GM23338 (cell line): ENCODE measurements at regions not wholly inside any gene's neighbourhood (a gene's known extent, or its start where the extent isn't known, plus 50 kb on each side); places are given as distances from the start of the nearest gene placed in this dataset.
A peak's percentile ranks its signal among the peaks of the same experiment; 100 is the strongest.

ENCODE experiments used
- ATAC-seq: fragments of 200-7000 bp; cut with Tn5 transposase; 3 replicates; pipeline ENCODE4 v1.9.1; 2020
- DNase-seq: peaks from one replicate; pipeline ENCODE4 v3.0.0-alpha.2; 2015; ENCODE audit warnings: low spot score
- H2AFZ ChIP-seq: fragments of 200-600 bp; sonication (generic); 2 replicates; pipeline ENCODE4 v1.8.0; 2016; ENCODE audit warnings: antibody characterized with exemption, mild to moderate bottlenecking, moderate library complexity
- H3F3A ChIP-seq: fragments of 200-600 bp; sonication (generic); replicated peaks from 2 replicates; pipeline ENCODE4 v1.8.0; 2017; ENCODE audit warnings: antibody characterized with exemption, mixed run types, low read depth
- H3K27ac ChIP-seq: fragments of 200-600 bp; sonication (generic); 2 replicates; pipeline ENCODE4 v1.6.1; 2016; ENCODE audit warnings: low read depth
- H3K27me3 ChIP-seq: fragments of 200-600 bp; sonication (generic); 2 replicates; pipeline ENCODE4 v1.8.0; 2016; ENCODE audit warnings: mild to moderate bottlenecking, mixed run types, moderate library complexity; ENCODE audit not compliant: insufficient read depth
- H3K36me3 ChIP-seq: fragments of 200-600 bp; sonication (generic); 2 replicates; pipeline ENCODE4 v1.8.0; 2016; ENCODE audit warnings: mild to moderate bottlenecking; ENCODE audit not compliant: insufficient read depth
- H3K4me1 ChIP-seq: fragments of 200-600 bp; sonication (generic); 2 replicates; pipeline ENCODE4 v1.8.0; 2016; ENCODE audit warnings: mild to moderate bottlenecking, moderate library complexity; ENCODE audit not compliant: insufficient read depth
- H3K4me2 ChIP-seq: fragments of 200-600 bp; sonication (generic); 2 replicates; pipeline ENCODE4 v1.7.1; 2017; ENCODE audit warnings: mixed run types
- H3K4me3 ChIP-seq: fragments of 200-600 bp; sonication (generic); 2 replicates; pipeline ENCODE4 v1.6.1; 2016; ENCODE audit warnings: mixed run types
- H3K79me2 ChIP-seq: fragments of 200-600 bp; sonication (generic); replicated peaks from 2 replicates; pipeline ENCODE4 v1.8.0; 2017; ENCODE audit warnings: mild to moderate bottlenecking; ENCODE audit not compliant: insufficient read depth
- H3K9me2 ChIP-seq: fragments of 200-600 bp; sonication (generic); 2 replicates; pipeline ENCODE4 v1.8.0; 2017; ENCODE audit not compliant: insufficient read depth
- H4K20me1 ChIP-seq: fragments of 200-600 bp; sonication (generic); replicated peaks from 2 replicates; pipeline ENCODE4 v1.8.0; 2017; ENCODE audit warnings: mild to moderate bottlenecking; ENCODE audit not compliant: insufficient read depth
- H3K27ac Mint-ChIP-seq: 2 replicates; pipeline ENCODE4 v1.8.0; 2020; ENCODE audit warnings: inconsistent platforms, mild to moderate bottlenecking, moderate library complexity, mixed read lengths
- H3K27me3 Mint-ChIP-seq: 3 replicates; pipeline ENCODE4 v1.8.0; 2022; ENCODE audit warnings: low read depth, mild to moderate bottlenecking, moderate library complexity, mixed read lengths, inconsistent platforms; ENCODE audit not compliant: insufficient read depth, poor library complexity
- H3K36me3 Mint-ChIP-seq: 3 replicates; pipeline ENCODE4 v1.8.0; 2021; ENCODE audit warnings: low read depth, mild to moderate bottlenecking, inconsistent platforms, moderate library complexity, mixed read lengths
- H3K4me1 Mint-ChIP-seq: 3 replicates; pipeline ENCODE4 v1.8.0; 2020; ENCODE audit warnings: mild to moderate bottlenecking, inconsistent platforms, mixed read lengths
- H3K4me3 Mint-ChIP-seq: 3 replicates; pipeline ENCODE4 v1.8.0; 2021; ENCODE audit warnings: moderate library complexity, mild to moderate bottlenecking, inconsistent platforms, mixed read lengths
- H3K9me3 Mint-ChIP-seq: 3 replicates; pipeline ENCODE4 v1.8.0; 2020; ENCODE audit warnings: moderate library complexity, mild to moderate bottlenecking, inconsistent platforms, mixed read lengths
- CREB1 ChIP-seq: fragments of 250-450 bp; sonication (Bioruptor Pico); IDR thresholded peaks from 2 replicates; pipeline ENCODE4 v1.5.0; 2020; ENCODE audit warnings: low read depth, mild to moderate bottlenecking, moderate library complexity
- CTCF ChIP-seq, 2 experiments: fragments of 200-600 bp in 1 of 2; sonication (generic) in 1 of 2; conservative IDR thresholded peaks; 2 replicates each; pipeline versions ENCODE4 v1.5.1 to v1.6.1; 2016 to 2017; ENCODE audit warnings: antibody characterized with exemption in 2 of 2, low read depth in 2 of 2, mild to moderate bottlenecking in 2 of 2, moderate library complexity in 1 of 2
- ETS1 ChIP-seq: IDR thresholded peaks from 2 replicates; pipeline ENCODE4 v1.6.1; 2016; ENCODE audit warnings: antibody characterized with exemption
- EZH2 ChIP-seq: fragments of 200-600 bp; sonication (generic); IDR thresholded peaks from one replicate; pipeline ENCODE4 v1.8.0; 2017; ENCODE audit warnings: antibody characterized with exemption, mild to moderate bottlenecking, low read depth; ENCODE audit not compliant: unreplicated experiment
- JUNB ChIP-seq: IDR thresholded peaks from one replicate; pipeline ENCODE4 v1.6.1; 2016; ENCODE audit warnings: antibody characterized with exemption; ENCODE audit not compliant: unreplicated experiment
- NANOG ChIP-seq: IDR thresholded peaks from 2 replicates; pipeline ENCODE4 v1.6.1; 2016; ENCODE audit warnings: antibody characterized with exemption, borderline replicate concordance
- POLR2AphosphoS5 ChIP-seq: IDR thresholded peaks from 2 replicates; pipeline ENCODE4 v1.6.1; 2016; ENCODE audit warnings: antibody characterized with exemption, low read depth
- REST ChIP-seq: IDR thresholded peaks from one replicate; pipeline ENCODE4 v1.6.1; 2018; ENCODE audit warnings: antibody characterized with exemption; ENCODE audit not compliant: unreplicated experiment
- STAT1 ChIP-seq: IDR thresholded peaks from one replicate; pipeline ENCODE4 v1.6.1; 2016; ENCODE audit warnings: antibody characterized with exemption; ENCODE audit not compliant: unreplicated experiment
- ZNF114 ChIP-seq: fragments of 250-450 bp; sonication (Bioruptor Pico); IDR thresholded peaks from 2 replicates; pipeline ENCODE4 v1.5.0; 2020; ENCODE audit warnings: mild to moderate bottlenecking, moderate library complexity
- ZNF331 ChIP-seq: fragments of 250-450 bp; sonication (Bioruptor Pico); IDR thresholded peaks from 2 replicates; pipeline ENCODE4 v1.5.0; 2020; ENCODE audit warnings: low read depth, mild to moderate bottlenecking, moderate library complexity
- ZNF462 ChIP-seq: fragments of 250-450 bp; sonication (Bioruptor Pico); IDR thresholded peaks from 2 replicates; pipeline ENCODE4 v1.5.0; 2020; ENCODE audit warnings: mild to moderate bottlenecking, moderate library complexity

GRCh38 chr1:230572121-230573105 is 69.9 kb upstream of the COG2 start:
- peak overlapping the region; percentile 94 for H2AFZ ChIP-seq
- Mint-ChIP-seq H3K36me3 (no peaks in the 10 kb centered on the region), H3K4me1 (peaks cover 21% of the 10 kb centered on the region), H3K4me3 (no peak overlapping the region), H3K27ac (no peak overlapping the region), H3K9me3 (no peaks in the 10 kb centered on the region), H3K27me3 (peaks cover 1% of the 10 kb centered on the region)
- no peak for TF ChIP-seq NANOG
- TF ChIP-seq STAT1: no peak
- TF ChIP-seq CTCF (conservative IDR thresholded peaks at IDR 0.05; ENCODE audit: low read depth in 2 of 2): no peak
- no peak for TF ChIP-seq REST
- TF ChIP-seq ZNF331 (CRISPR knock-in tag): no peak
- TF ChIP-seq JUNB: no peak
- no peak for TF ChIP-seq EZH2
- TF ChIP-seq POLR2AphosphoS5: no peak
- TF ChIP-seq ZNF114 (CRISPR knock-in tag): no peak
- TF ChIP-seq CREB1 (CRISPR knock-in tag): no peak
- no peak for TF ChIP-seq ZNF462 (CRISPR knock-in tag)
- no peak for TF ChIP-seq ETS1
- H3K27me3 ChIP-seq: no peaks in the 10 kb centered on the region
- no peak overlapping the region for H3K4me3 ChIP-seq
- no peak overlapping the region for H3K27ac ChIP-seq
- H3F3A ChIP-seq: no peaks in the 10 kb centered on the region
- H4K20me1 ChIP-seq: no peaks in the 10 kb centered on the region
- DNase-seq (peak; percentile 33), ATAC-seq (peak; percentile 59; the same call in 2 of the 3 replicates)
- no peaks in the 10 kb centered on the region for H3K79me2 ChIP-seq
- H3K4me2 ChIP-seq: peak overlapping the region; percentile 3; the same call in 1 of the 2 replicates
- H3K4me1 ChIP-seq: peaks cover 5% of the 10 kb centered on the region; the same call in 1 of the 2 replicates
- no peaks in the 10 kb centered on the region for H3K36me3 ChIP-seq
- H3K9me2 ChIP-seq: no peaks in the 10 kb centered on the region
